Ishikawa (cell line): ENCODE measurements at regions not wholly inside any gene's neighbourhood (a gene's known extent, or its start where the extent isn't known, plus 50 kb on each side); places are given as distances from the start of the nearest gene placed in this dataset.

ENCODE experiments used
- CEBPB ChIP-seq: IDR thresholded peaks from 2 replicates; pipeline ENCODE4 v1.6.1; 2012
- CREB1 ChIP-seq: IDR thresholded peaks from 2 replicates; pipeline ENCODE4 v1.6.1; 2012; ENCODE audit warnings: low read depth
- EGR1 ChIP-seq: IDR thresholded peaks from 2 replicates; pipeline ENCODE4 v1.6.1; 2012
- EP300 ChIP-seq: IDR thresholded peaks from 2 replicates; pipeline ENCODE4 v1.6.1; 2012; ENCODE audit warnings: borderline replicate concordance
- FOXM1 ChIP-seq: IDR thresholded peaks from 2 replicates; pipeline ENCODE4 v1.6.1; 2012; ENCODE audit warnings: low read depth, borderline replicate concordance
- NFIC ChIP-seq: IDR thresholded peaks from 2 replicates; pipeline ENCODE4 v1.6.1; 2012
- RAD21 ChIP-seq: IDR thresholded peaks from 2 replicates; pipeline ENCODE4 v1.6.1; 2012; ENCODE audit warnings: low read depth
- TAF1 ChIP-seq: IDR thresholded peaks from 2 replicates; pipeline ENCODE4 v1.6.1; 2012; ENCODE audit warnings: low read depth, mild to moderate bottlenecking
- TCF12 ChIP-seq: IDR thresholded peaks from 2 replicates; pipeline ENCODE4 v1.6.1; 2012; ENCODE audit warnings: low read depth
- TEAD4 ChIP-seq: IDR thresholded peaks from 2 replicates; pipeline ENCODE4 v1.6.1; 2012
- YY1 ChIP-seq: IDR thresholded peaks from 2 replicates; pipeline ENCODE4 v1.6.1; 2012; ENCODE audit warnings: low read depth
- ZBTB7A ChIP-seq: IDR thresholded peaks from 2 replicates; pipeline ENCODE4 v1.6.1; 2012; ENCODE audit warnings: low read depth
- TF ChIP-seq, protein P1 (sequence below): IDR thresholded peaks from 2 replicates; pipeline ENCODE4 v1.6.1; 2012; ENCODE audit warnings: low read depth, mild to moderate bottlenecking
- TF ChIP-seq, protein P2 (sequence below): IDR thresholded peaks from 2 replicates; pipeline ENCODE4 v1.6.1; 2012
- TF ChIP-seq, protein P3 (sequence below): IDR thresholded peaks from 2 replicates; pipeline ENCODE4 v1.6.1; 2012

DNA sequence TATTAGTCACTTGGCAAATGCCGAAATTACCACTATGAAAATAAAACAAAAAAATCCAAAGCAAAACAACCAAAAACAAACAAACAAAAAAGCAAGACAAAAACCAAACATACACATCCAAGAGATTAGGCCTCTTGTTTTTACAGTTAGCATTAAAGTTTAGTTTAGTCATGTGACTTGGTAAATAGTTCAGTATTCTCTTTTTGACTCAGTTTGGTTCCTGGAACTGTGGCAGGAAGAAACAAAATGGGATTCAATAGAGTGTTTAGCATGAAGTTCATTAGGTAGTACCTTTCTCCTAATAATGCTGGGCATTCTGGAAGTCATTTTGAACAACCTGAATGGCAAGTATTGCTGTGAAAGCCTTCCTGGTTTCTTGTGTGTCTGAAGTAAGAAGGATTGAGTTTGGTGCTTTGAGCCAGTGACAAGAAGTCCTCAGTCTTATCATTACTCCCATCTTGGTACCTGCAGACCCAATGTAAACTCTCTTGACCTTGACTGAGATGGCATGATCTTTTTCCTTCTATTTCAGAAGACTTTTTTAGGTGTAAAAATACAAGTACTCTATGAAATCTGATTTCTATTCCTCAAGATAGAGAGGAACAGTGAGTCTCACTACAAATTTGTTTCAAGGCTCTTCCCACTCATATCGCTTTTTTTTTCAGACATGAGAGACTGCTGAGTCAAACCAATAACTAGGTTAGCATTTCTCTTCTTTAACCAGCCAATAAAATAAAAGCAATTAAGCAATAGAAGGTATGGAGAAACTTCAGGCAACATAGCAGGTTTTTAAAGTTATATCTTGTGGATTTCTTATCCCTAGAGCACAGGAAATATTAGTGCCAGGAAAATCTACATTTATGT is 223.6 kb upstream of the PREP start:
- TF ChIP-seq RAD21: no peak
- no peak for TF ChIP-seq EP300
- no peak for TF ChIP-seq TAF1
- TF ChIP-seq FOXM1: no peak
- TF ChIP-seq CREB1: no peak
- TF ChIP-seq NFIC: no peak
- TF ChIP-seq, protein P1, sequence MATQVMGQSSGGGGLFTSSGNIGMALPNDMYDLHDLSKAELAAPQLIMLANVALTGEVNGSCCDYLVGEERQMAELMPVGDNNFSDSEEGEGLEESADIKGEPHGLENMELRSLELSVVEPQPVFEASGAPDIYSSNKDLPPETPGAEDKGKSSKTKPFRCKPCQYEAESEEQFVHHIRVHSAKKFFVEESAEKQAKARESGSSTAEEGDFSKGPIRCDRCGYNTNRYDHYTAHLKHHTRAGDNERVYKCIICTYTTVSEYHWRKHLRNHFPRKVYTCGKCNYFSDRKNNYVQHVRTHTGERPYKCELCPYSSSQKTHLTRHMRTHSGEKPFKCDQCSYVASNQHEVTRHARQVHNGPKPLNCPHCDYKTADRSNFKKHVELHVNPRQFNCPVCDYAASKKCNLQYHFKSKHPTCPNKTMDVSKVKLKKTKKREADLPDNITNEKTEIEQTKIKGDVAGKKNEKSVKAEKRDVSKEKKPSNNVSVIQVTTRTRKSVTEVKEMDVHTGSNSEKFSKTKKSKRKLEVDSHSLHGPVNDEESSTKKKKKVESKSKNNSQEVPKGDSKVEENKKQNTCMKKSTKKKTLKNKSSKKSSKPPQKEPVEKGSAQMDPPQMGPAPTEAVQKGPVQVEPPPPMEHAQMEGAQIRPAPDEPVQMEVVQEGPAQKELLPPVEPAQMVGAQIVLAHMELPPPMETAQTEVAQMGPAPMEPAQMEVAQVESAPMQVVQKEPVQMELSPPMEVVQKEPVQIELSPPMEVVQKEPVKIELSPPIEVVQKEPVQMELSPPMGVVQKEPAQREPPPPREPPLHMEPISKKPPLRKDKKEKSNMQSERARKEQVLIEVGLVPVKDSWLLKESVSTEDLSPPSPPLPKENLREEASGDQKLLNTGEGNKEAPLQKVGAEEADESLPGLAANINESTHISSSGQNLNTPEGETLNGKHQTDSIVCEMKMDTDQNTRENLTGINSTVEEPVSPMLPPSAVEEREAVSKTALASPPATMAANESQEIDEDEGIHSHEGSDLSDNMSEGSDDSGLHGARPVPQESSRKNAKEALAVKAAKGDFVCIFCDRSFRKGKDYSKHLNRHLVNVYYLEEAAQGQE: no peak
- TF ChIP-seq, protein P2, sequence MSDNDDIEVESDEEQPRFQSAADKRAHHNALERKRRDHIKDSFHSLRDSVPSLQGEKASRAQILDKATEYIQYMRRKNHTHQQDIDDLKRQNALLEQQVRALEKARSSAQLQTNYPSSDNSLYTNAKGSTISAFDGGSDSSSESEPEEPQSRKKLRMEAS: no peak
- no peak for TF ChIP-seq YY1
- TF ChIP-seq TEAD4: no peak

DNA sequence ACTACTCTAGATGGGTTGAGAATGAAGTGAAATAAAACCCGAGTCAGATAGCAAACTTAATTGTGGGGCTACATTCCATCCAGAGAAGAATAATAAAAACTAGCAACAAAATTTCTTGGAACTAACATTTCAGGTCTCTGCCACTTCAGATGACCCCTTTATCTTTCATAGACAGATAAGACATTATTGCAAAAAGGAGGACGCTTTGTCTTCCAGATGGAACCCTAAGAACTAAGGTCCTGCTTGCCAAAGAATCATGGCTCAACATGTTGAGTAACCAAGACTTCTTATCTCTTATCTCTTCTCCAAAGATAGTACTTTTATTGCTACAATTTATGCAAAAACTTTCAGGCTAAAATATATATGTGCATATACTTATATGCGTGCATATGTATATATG is 221.1 kb upstream of the PREP start:
- TF ChIP-seq, protein P3, sequence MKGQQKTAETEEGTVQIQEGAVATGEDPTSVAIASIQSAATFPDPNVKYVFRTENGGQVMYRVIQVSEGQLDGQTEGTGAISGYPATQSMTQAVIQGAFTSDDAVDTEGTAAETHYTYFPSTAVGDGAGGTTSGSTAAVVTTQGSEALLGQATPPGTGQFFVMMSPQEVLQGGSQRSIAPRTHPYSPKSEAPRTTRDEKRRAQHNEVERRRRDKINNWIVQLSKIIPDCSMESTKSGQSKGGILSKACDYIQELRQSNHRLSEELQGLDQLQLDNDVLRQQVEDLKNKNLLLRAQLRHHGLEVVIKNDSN: no peak
- TF ChIP-seq TAF1 (no peak), ZBTB7A (no peak), YY1 (no peak), CEBPB (no peak), TCF12 (no peak), NFIC (no peak), CREB1 (no peak), RAD21 (no peak), EP300 (no peak), FOXM1 (no peak)
- TF ChIP-seq, protein P1: no peak
- TF ChIP-seq, protein P2: no peak

DNA sequence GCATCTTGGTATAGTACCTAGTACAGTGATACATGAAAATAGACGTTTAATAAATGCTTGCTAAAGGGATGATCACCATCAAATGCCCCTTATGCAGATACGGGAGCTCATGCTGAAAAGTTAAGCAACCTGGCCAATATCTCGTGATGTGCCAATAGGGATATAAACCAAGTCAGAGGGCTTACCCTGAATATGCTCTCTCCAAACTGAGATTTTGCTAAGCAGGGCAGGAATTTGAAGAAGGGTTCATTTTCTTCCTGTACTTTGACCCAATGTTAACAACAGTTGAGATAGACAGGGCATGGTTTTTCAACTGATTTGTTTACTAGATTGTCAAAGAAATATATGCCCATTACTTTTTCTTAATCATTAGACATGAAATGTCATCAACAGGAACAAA is 219.3 kb upstream of the PREP start:
- TF ChIP-seq, protein P1: no peak
- TF ChIP-seq FOXM1 (no peak), RAD21 (no peak), EP300 (no peak), ZBTB7A (no peak), NFIC (no peak), YY1 (no peak), CREB1 (no peak), CEBPB (no peak), TAF1 (no peak), TEAD4 (no peak), TCF12 (no peak), EGR1 (no peak)
- TF ChIP-seq, protein P2: no peak
- TF ChIP-seq, protein P3: no peak

DNA sequence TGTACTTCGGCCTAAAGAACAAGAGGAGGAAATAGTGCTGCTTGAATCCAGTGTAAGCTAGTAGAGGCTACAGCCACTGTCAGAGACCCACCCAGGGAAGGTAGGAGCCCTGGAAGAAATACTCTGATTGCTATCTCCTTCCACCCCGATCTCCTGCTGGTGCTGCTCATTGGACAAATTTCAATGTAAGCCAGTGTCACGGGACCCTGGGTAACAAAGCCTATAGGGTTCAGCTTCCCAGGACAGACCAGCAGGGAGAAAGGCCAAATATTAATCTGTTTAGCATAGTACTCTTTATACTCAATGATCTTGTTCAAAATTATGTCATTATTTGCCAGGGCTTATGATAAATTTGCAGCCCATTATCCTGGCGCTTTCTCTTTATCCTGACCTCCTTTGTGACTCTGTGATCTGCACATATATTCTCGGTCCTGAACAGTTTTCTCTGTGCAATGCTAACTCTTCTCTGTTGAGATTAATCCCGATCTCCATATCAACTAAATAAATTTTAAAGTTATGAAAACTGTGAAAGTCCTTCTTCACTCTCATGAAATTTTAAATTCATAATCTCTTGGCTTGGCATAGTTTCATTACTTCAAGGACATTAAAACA is 218.8 kb upstream of the PREP start:
- TF ChIP-seq, protein P3: no peak
- no peak for TF ChIP-seq CEBPB
- no peak for TF ChIP-seq EP300
- TF ChIP-seq, protein P1: no peak
- no peak for TF ChIP-seq NFIC
- TF ChIP-seq TEAD4: no peak
- no peak for TF ChIP-seq RAD21
- TF ChIP-seq ZBTB7A: no peak
- TF ChIP-seq TCF12: no peak
- no peak for TF ChIP-seq EGR1
